ENCODE measurements at regions not wholly inside any gene's neighbourhood (a gene's known extent, or its start where the extent isn't known, plus 50 kb on each side); places are given as distances from the start of the nearest gene placed in this dataset.
A peak's percentile ranks its signal among the peaks of the same experiment; 100 is the strongest.

DNA sequence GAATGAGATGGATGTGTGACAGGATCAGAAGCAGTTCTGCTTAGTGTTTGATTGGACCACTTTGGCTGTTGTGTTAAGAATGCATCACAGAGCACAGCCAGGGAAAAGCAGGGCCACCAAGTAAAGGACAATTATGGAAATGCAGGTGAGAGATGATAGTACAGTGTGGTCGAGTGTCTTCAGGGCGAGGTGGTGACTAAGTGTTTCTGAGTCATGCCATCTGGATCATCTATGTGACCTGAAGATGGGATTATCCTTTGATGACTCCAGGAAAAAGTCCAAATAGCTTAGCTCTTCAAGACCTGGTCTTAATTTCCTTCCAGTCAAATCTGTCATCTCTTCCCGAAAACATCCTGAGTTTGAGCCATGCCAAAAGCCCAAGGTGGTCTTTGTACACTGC lies 523.2 kb upstream of the IGFBP3 start:
- no peak for DNase-seq (ENCODE audit: low spot score)

DNA sequence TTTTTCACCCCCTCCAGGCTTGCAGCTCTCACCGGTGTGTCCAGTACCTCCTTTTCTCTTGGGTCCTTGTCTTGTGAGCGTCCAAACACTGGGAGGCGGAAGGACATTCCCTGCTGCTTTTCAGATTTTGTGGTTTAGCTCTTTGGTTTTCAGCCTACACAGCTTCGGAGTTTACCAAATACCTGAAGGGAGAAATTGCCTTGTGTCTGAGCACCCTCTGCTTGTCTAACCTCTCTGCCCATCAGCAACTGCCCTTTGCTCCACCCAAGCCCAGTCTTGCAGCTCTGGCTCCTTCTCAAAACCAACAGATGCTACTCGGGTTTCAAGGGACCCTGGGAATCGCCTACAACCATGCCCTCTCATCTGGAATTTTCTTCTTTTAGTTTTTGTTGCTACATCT lies 519.1 kb upstream of the IGFBP3 start:
- no peak for DNase-seq (ENCODE audit: low spot score)

DNA sequence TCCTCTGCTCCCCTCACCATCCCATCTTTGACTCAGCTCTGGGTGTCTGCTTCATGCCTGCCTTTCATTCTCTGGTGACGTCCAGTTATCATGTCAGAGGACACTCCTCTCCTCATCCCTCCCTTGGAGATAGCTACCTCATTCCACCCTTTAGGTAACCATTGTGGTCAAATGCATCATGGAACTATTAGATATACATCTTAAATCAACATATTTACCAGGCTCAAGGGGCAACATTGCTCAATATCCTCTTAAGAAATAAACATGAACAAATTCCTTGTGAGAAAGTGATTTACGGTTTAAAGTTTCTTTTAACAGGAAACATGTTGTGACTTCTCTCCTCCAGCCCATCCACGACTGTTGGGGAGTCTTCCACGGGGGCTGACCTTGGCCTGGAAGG lies 511.6 kb upstream of the IGFBP3 start:
- no peak for DNase-seq (ENCODE audit: low spot score)

DNA sequence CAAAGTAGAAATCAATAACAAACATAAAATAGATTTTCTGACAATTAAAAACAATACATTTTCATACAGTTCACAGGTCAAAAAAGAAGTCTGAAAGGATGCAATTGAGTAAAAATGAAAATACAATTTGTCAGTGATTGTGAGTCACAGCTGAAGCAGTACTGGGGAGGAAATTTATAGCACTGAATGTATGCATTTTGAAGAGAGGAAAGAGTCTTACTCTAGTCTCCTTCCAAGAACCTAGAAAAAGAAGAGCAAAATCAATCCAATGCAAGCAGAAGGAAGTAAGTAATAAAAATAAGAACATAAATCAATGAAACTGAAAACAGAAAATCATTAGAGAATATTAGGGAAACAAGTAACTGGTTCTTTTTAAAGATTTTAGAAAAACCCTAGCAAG lies 507.2 kb upstream of the IGFBP3 start:
- DNase-seq (ENCODE audit: low spot score), result no peak

DNA sequence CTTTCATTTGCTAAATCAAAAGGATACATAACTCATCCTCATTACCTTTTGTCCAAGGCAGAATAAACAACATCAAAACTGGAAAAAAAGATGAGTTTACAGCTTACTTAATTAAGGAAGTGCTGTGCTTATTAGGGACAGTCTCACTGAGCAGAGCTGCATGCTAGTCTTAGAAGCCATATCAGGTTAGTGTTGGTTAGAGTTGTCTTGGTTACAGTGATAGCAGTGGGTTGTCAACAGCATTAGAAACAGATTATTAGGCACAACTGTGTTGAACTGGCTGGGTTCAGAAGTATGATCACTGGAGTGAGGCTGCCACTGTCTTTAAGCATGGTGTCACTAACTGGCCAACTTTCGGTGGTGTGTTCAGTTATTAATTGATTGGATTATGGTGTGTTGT lies 503.9 kb upstream of the IGFBP3 start:
- DNase-seq (ENCODE audit: low spot score), result no peak

DNA sequence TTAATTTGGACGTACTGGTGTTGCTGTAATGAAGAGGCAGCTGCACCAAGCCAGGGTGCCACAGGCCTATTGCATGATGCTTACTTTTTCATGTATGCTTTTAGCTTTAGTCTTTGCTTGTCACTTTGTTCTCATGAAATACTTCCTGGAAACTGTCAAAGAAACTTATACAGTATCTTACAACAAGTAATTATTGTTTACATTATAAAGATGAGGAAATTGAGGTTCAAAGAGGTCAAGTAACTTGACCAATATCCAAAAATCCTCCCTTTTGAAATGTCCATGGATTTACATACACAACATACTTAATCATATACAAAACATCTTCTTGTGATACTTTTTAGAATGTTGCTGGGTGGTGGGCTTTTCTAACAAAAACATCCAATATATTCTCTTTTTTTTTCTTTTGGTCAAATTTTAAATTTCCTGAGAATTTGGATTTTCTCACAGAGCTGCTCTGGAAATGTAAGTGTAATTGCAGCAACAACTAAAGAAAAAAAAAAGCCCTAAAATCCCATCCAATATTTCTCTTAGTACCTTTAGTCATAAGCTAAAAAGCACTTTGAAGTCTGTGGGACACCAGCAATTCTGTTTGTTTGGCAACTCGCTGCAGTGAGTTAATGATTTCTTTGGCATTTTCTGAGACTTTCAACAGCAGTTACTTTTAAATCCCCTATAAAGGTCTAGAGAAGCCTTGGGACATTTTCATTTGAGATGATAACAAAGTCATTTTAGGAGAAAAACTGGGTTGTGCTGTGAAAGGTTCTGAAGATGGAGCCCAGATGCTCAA lies 500.6 kb upstream of the IGFBP3 start:
- DNase-seq (ENCODE audit: low spot score), result no peak

DNA sequence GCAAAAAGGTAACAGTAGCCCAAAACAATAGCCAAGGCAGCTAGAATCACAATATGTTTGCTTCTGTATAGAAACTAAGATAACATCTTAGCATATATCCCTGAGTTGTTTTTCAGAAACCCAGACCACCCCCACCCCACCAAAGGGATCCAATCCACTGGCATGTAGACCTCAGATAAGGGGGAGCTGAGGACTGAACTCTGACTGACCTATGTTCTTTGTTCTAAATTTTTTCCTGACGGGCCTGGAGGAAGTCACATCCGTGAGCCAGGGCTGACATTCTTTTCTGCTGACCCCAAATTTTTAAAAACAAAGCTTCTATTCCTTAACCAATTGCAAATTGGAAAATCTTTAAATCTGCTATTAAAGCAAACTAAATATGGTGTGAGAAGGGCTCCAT lies 493.9 kb upstream of the IGFBP3 start:
- DNase-seq (ENCODE audit: low spot score), result no peak

DNA sequence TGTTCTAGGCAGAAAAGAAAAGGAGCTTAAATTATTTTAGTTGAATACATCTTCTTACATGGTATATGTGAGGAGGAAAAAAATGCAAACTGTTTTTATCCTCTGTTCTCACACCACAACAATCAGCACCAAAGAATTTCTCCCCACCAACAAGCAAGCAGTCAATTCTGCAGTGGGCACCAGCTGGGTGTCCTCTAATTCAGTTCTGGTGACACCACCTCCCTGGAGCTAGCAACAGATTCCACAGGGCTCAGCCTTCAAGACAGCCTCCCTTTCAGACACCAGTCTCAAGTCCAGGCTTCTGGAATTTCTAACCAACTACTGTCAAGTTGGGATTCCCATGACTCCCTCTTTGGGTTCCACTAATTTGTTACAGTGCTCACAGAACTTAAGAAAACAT lies 490.2 kb upstream of the IGFBP3 start:
- no peak for DNase-seq (ENCODE audit: low spot score)

DNA sequence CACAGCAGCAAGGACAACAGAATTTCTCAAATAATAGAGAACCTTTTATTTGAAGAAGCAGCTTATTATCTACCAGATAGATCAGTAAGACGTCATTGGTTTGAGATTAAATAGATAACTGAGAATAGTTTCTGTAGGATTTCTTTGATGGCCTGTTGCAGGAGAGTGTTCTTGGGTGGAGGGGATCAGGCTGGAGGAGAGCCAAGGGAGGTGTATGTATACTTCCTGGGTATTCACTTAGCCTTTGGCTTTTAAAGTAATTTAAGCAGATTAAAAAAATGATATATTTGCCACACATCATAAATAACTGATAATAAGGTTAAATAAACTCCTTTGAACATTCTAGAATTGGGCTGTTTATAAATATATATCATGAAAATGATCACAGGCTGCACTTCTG lies 486.1 kb upstream of the IGFBP3 start:
- DNase-seq (ENCODE audit: low spot score), result no peak

DNA sequence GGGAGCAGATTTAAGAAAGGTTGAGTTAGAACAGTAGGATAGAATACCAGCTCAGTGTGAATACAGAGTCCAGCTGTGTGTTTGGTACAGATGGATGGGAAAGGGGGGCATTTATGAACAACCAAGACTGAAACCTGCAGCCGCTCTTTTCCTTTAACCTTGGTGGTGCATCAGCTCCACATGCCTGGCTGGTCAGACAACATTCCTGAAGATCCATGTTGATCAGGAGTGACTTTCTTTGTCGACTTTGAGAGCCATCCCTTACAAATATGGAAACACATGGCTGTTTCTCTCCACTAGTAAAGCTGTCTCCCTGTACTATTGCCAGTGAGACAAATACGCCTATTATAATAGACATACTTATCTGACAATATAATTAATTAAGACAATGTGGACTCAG lies 476.5 kb upstream of the IGFBP3 start:
- no peak for DNase-seq (ENCODE audit: low spot score)

DNA sequence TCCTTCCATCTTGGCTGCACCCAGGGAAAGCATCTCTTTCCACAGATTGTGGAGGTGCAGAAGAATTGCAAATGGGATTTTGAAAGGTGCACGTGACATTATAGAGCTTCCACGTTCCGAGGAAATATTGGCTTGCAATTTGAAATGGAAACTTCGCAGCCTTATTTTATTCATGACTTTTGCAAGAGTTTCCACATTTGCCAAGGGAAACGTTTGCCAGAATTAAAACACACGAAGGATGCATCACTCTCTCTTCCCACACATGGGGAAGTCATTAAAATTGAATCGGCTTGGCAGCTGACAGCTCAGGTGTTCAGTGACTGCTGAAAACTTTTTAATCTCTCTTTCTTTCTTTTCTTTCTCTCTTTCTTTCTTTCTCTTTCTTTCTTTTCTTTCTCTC lies 475.4 kb upstream of the IGFBP3 start:
- no peak for DNase-seq (ENCODE audit: low spot score)

DNA sequence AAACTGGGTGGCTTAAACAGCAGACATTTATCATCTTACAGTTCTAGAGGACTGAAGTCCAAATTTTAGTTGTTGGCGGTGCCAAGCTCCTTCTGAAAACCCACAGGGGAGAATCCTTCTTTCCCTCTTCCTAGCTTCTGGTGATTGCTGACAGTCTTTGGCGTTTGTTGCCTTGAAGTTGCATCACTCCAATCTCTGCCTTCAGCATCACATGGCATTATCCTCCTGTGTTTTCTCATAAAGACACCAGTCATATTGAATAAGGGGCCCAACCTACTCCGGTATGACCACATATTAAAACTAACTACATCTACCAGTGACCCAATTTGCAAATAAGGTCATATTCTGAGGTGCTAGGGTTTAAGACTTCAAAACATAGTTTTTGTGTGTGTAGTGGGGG lies 472.1 kb upstream of the IGFBP3 start:
- DNase-seq (ENCODE audit: low spot score), result no peak

DNA sequence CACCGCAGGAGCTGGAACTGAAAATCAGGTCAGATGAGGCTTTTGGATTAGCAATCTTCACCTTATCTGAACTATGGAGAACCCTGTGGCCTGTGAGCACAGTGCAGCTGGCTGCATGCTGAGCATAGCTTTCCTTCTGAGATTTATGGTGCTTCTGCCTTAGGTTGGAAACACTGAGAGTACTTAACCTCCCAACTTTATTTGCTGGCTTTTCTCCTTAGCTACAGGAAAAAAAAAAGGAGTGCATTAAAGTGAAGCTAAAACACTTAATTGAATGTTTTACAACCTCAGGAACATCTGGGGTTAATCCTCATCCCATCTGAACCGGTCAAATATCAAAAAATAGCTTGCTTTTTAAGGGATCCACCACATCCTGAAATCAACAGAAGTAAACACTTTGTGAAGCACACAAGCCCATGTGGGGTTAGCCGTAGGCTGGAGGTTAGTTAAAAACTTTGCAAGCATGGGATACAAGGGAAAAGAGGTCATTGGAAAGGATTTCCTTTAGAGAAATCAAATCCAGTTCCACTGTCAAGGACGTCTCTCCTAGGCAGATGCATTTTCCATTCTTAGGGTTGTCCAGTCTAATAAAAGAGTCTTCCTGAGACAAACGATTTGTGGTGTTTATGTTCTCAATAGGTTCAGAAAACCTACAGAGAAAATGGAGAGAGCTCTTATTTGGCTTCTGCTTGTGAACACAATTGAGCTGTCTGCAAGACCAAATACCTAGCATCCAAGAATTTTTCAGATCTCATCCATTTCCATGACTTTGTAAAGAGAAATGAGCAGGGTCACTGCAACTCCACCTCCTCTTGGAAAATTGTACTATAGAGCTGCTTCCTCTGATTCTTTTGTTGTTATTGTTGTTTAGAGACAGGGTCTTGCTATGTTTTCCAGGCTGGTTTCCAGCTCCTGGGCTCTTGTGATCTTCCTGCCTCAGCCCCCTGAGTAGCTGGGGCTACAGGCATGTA lies 470.4 kb upstream of the IGFBP3 start:
- DNase-seq (ENCODE audit: low spot score), result no peak

DNA sequence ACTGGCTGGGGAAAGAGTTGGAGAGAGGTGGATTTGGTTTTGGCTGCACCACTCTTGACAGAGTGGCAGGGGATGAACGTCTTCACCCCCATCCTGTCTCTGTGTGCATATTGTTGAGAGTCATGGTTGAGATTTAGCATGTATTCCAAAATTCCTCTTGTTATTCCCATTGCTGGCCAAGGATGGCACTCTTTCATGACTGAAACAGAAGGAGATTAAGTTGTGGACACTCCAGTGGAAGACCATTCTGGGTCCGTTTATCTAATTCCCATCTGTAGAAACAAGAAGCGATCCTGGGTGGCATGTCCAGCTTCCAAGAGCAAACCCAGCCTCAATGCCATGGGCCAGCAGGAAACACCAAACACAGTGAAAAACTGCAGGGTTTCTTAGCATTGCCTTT lies 469.0 kb upstream of the IGFBP3 start:
- no peak for DNase-seq (ENCODE audit: low spot score)

DNA sequence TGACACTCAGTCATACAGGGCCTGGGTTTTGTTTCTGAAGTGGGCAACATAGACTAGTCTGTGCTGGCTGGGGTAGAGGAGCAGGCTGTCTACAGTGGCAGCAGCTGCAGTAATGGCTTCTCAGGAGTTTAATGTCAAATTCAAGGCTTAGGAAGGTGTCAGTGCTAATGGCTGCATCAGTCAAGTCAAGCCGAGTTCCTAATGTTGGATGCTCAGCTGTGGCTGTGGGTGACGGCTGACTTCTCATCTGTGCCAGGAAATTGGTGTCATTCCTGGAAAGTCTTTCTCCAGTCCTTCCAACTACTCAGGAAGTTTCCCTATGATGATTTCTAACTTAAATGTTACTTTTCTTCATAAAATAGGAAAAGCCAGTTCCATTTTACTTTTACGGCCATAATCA lies 468.1 kb upstream of the IGFBP3 start:
- no peak for DNase-seq (ENCODE audit: low spot score)

DNA sequence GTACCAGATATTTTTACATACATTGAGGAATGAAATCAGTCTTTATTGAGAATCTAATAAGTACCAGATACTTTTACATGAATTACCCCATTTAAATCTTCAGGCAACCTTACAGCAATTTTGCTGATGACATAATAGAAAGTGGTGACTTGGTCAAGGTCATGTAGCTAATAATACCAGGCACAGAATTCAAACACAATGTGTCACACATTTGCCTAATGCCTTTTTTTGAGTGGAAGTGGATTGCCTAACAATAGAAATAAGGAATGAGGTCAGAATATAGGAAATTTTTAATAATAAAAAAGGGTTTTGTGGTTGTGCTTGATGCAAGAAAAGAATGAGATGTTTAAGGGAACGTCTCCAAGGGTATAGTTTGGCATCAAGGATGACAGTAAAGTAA lies 466.6 kb upstream of the IGFBP3 start:
- no peak for DNase-seq (ENCODE audit: low spot score)

DNA sequence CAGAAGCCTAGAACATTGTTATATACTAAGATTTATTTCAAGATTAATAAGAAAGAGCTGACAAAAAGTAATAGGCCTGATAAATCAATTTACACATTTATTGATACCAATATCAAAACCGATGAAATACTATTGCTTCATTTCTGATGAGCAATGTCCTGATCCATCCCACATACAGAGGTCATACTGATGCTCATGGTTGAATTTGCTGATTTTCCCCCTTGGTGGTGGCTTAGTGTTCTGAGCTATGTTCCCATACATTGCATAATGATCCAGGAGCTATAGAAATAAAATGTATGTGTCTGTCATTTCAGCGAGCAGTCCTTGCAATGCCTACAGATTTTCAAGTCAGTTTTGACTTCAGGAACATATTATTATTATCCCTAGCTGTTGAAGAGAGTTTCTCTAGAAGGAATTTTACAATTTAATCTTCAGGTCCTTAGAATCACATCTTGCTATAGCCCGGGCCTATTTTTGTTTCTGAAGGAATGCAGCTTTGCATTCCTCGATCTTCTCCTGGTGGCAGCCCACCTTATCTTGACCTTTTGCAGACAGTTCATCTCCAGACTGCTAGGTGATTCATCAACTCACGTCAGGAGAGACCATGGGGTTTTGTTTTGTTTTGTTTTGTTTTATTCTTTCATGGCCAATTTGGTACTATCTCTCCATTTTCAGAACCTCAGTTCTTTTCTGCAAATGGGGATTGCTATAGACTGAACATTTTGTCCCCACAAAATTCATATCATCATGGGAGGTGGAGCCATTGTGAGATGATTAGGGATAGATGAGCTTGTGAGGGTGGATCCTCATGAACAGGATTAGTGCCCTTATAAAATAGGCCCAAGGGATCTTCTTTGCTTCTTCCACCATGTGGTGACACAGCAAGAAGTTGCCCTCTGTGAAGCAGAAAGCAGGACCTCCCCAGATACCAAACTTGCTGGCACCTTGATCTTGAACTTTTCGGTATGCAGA lies 465.6 kb upstream of the IGFBP3 start:
- DNase-seq (ENCODE audit: low spot score), result no peak

DNA sequence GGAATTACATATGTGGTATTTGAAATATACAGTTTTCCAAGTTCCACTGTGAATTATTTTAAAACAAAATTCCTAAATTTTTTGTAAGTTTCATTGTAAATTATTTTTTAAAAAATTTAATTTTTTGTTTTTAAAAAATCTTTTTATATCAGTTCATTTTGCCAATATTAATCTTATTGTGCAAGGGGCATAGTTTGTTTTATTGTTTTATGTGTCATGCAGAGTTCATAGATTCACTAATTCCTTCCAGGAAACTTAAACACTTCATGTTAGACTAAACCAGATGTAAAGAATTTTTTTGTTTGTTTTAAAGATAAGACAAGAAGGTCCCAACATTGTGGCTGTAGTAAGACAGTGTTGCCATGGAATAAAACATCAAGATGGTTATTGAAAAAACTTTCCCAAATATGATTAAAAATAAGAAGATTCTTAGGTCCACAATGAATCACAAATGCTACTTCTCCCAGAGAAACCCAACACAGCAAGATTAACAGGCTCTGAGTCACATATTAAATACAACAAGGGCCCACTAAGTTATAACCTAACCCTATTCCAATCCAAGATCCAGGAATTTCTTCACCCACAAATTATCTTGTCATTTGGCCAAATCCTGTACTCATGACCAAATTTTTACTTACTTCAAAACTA lies 464.7 kb upstream of the IGFBP3 start:
- peak; percentile 39 for DNase-seq (ENCODE audit: low spot score)

DNA sequence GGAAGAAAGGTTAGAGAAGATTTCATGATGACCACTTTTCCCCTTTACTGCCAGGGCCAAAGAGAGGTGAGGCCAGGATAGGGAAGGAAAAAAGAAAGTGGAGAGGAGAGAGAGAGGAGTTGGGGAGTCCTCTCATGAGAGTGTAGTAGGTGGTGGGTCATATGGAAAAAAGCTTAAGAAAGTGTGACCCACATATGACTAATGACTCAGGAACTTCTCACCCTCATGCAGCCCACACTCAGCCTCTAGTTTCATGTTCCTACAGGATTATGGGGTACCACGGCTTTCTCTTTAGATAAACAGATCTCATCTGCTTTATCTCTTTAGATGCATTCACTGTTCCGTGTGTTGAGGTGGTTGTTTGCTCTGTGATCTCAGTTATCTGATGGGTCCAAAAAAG lies 462.5 kb upstream of the IGFBP3 start:
- no peak for DNase-seq (ENCODE audit: low spot score)

DNA sequence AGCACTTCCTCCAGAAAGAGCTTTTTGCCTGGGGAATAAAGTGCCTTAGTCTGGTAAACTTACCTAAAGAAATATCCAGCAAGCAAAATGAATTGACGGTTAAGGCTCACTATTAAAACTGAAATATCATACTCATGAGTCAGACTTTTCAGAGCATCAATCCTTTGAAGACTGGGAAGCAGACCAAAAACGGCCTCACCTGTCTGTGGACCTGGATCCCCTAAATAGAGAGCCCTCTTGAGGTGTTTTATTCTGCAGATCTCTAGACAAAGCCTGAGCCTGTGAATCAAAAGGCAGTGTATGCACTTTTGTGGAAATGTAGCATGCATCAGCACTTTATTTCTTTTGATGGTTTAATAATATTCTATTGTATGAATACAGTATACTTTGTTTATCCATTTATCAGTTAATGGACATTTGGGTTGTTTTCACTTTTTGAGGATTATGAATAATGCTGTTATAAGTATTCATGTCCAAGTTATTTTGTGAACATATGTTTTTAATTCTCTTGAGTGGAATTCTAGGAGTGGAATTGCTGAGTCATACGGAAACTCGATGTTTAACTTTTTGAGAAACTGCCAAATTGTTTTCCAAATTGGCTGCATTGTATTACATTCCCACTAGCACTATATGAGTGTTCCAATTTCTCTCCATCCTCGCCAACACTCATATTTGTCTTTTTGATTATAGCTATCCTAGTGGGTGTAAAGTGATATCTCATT lies 449.0 kb upstream of the IGFBP3 start:
- peak; percentile 24 for DNase-seq (ENCODE audit: low spot score)

DNA sequence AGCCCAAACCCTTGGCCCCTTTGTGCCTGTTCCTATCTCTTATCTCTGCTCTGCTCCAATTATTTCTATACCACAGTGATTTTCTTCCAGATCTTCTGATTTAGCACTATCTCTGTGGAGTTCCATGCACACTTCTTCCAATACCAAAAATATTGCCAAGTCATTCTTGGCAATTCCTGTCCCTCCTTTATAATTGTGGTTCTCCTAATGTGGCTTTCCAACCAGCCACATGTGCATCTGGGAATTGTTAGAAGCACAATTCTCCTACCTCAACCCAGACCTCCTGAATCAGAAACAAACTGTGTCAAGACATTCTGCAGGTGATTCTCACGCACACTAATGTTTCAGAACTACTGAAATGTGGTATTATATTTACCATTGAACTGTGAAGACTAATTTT lies 447.8 kb upstream of the IGFBP3 start:
- no peak for DNase-seq (ENCODE audit: low spot score)

All from AG08396 (cell line).